ENCODE measurements at regions not wholly inside any gene's neighbourhood (a gene's known extent, or its start where the extent isn't known, plus 50 kb on each side); places are given as distances from the start of the nearest gene placed in this dataset.

DNA sequence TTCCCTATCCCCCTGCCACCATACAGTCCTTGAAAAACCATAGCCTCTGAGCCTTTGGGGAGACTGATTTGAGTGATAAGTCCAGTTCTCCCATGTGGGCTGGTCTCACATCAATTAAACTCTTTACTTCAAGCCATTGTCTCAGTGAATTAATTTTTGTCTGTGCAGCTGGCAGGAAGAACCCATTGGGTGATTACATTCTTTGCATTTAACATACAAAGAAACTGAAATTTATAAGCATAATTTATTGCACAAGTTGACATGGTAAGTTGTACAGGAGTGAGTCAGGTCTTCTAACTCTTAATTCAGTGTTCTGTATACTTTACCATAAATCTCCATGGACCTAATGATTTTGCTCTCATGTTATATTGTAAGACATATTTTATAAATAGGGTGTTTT lies 1613.0 kb upstream of the LRRTM3 start:
- Mint-ChIP-seq H3K9me3 (peaks cover 2% of the 10 kb centered on the region), H3K36me3 (ENCODE audit: low read depth) (no peaks in the 10 kb centered on the region), H3K4me3 (no peak overlapping the region), H3K4me1 (no peaks in the 10 kb centered on the region), H3K27ac (no peak overlapping the region), H3K27me3 (no peaks in the 10 kb centered on the region)
- DNase-seq: no peak
- CTCF ChIA-PET: no interaction called here
- POLR2A ChIA-PET: no interaction called here

DNA sequence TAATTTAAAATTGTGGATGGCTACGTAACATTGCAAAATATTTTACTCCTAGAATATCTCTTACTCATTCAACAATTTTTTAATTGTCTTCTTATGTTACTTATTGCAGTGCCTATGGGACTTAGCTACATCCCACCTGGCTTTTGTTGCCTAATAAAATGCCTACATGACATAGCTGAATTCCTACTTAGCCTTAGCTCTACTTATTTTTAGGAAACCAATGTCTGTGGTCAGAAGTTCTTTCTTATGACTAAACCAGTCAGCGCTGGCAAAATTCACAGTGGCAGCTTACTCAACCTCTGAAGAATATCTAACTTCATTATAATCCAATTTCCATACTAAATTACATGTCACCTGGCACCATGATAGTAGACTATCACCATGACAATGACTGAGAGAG lies 1612.4 kb upstream of the LRRTM3 start:
- Mint-ChIP-seq H3K9me3 (peaks cover 2% of the 10 kb centered on the region), H3K27ac (no peak overlapping the region), H3K36me3 (ENCODE audit: low read depth) (no peaks in the 10 kb centered on the region), H3K4me3 (no peak overlapping the region), H3K27me3 (no peaks in the 10 kb centered on the region), H3K4me1 (no peaks in the 10 kb centered on the region)
- CTCF ChIA-PET: no interaction called here
- DNase-seq: no peak
- POLR2A ChIA-PET: no interaction called here

- Mint-ChIP-seq H3K9me3 (no peaks in the 10 kb centered on the region), H3K36me3 (ENCODE audit: low read depth) (no peaks in the 10 kb centered on the region), H3K4me3 (no peak overlapping the region), H3K27ac (no peak overlapping the region), H3K27me3 (no peaks in the 10 kb centered on the region), H3K4me1 (no peaks in the 10 kb centered on the region)
- no peak for DNase-seq
- ChIA-PET POLR2A (no interaction called here), CTCF (no interaction called here)
These were observed 1611.6 kb upstream of the LRRTM3 start for GRCh38 chr10:65314253-65314652.

DNA sequence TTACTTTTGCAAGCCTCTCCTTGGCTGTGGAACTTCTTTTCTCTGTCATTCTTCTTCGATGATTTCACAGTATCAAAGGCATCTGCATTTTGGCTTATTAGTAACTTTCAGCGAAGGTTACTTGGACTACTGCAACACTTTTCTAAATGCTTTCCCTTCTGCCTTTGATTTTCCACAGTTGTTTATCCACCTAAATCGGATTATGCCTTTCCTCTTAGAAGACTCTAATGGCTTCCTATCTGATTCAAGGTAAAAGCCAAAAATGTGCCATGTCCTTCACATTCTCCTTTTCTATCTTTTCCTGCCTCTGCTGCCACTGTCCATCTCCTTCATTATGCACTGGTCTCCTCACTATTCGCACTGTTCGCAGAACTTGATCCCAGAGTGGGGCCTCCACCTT lies 1606.3 kb upstream of the LRRTM3 start:
- Mint-ChIP-seq H3K27me3 (no peaks in the 10 kb centered on the region), H3K27ac (no peak overlapping the region), H3K36me3 (ENCODE audit: low read depth) (no peaks in the 10 kb centered on the region), H3K4me3 (no peak overlapping the region), H3K4me1 (no peaks in the 10 kb centered on the region), H3K9me3 (peaks cover 2% of the 10 kb centered on the region)
- CTCF ChIA-PET: no interaction called here
- POLR2A ChIA-PET: no interaction called here
- DNase-seq: no peak

DNA sequence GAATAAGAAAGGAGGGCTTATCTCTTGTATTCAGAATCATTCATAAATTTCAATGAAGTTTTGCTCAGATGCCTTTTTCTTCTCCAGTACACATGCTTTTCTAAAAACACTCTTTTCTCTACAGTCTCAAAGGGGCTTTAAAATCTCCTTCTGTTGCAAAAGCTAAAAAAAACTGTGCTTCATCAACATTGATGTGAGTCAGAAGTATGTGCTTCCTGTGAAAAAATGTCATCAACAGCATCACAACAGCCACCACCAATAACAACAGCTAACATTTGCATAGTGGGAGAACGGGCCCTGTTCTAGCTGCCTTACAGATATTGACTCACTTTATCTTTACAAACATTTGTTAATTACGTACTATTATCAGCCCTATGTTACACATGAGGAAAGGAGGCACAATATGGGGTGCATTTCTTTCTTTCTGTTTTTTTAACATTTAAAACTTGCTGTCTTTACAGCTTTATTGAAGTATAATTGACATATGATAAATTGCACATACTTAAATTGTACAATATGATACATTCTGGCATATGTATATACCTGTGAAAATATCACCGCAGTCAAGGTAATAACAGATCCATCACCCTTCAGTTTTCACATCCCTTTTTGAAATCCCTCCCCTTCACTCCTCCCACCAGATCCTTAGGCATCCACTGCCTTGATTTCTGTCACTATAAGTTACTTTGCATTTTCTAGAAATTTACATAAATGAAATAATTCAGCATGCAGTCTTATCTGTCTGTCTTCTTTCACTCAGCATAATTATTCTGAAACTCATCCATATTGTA lies 1605.4 kb upstream of the LRRTM3 start:
- no peak for DNase-seq
- no peaks in the 10 kb centered on the region for H3K36me3 Mint-ChIP-seq (ENCODE audit: low read depth)
- H3K9me3 Mint-ChIP-seq: peaks cover 2% of the 10 kb centered on the region
- POLR2A ChIA-PET: no interaction called here
- H3K27ac Mint-ChIP-seq: no peak overlapping the region
- CTCF ChIA-PET: no interaction called here
- no peaks in the 10 kb centered on the region for H3K27me3 Mint-ChIP-seq
- H3K4me3 Mint-ChIP-seq: no peak overlapping the region
- H3K4me1 Mint-ChIP-seq: no peaks in the 10 kb centered on the region

DNA sequence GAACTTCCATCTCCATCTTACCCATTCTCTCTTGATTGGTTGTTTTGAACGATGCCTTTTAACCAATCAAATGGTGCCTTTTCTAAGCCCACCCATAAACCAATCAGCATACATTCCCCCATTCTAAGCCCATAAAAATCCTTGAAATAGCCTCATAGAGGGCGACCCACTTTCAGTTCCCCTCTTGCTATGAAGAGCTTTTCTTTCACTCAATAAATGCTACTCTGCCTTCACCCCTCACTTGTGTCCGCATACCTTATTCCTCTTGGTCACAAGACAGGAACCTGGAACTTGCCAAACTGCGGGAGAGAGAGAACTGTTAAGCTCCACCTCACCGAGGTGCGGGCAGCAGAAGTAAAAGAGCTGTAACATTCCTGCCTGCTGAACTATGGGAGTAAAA lies 1602.0 kb upstream of the LRRTM3 start:
- no peaks in the 10 kb centered on the region for H3K4me1 Mint-ChIP-seq
- DNase-seq: no peak
- H3K36me3 Mint-ChIP-seq (ENCODE audit: low read depth): no peaks in the 10 kb centered on the region
- H3K4me3 Mint-ChIP-seq: no peak overlapping the region
- no peak overlapping the region for H3K27ac Mint-ChIP-seq
- H3K9me3 Mint-ChIP-seq: peaks cover 2% of the 10 kb centered on the region
- CTCF ChIA-PET: no interaction called here
- POLR2A ChIA-PET: no interaction called here
- no peaks in the 10 kb centered on the region for H3K27me3 Mint-ChIP-seq

GRCh38 chr10:65325913-65326312 lies 1599.9 kb upstream of the LRRTM3 start:
- no peaks in the 10 kb centered on the region for H3K27me3 Mint-ChIP-seq
- H3K9me3 Mint-ChIP-seq: no peaks in the 10 kb centered on the region
- ChIA-PET CTCF (no interaction called here), POLR2A (no interaction called here)
- no peak for DNase-seq
- H3K4me1 Mint-ChIP-seq: no peaks in the 10 kb centered on the region
- no peak overlapping the region for H3K4me3 Mint-ChIP-seq
- H3K36me3 Mint-ChIP-seq (ENCODE audit: low read depth): no peaks in the 10 kb centered on the region
- no peak overlapping the region for H3K27ac Mint-ChIP-seq

- Mint-ChIP-seq H3K9me3 (no peaks in the 10 kb centered on the region), H3K4me3 (no peak overlapping the region), H3K4me1 (no peaks in the 10 kb centered on the region), H3K36me3 (ENCODE audit: low read depth) (no peaks in the 10 kb centered on the region), H3K27me3 (no peaks in the 10 kb centered on the region), H3K27ac (no peak overlapping the region)
- ChIA-PET POLR2A (no interaction called here), CTCF (no interaction called here)
- no peak for DNase-seq
These were observed 1597.3 kb upstream of the LRRTM3 start for GRCh38 chr10:65328486-65328885.

DNA sequence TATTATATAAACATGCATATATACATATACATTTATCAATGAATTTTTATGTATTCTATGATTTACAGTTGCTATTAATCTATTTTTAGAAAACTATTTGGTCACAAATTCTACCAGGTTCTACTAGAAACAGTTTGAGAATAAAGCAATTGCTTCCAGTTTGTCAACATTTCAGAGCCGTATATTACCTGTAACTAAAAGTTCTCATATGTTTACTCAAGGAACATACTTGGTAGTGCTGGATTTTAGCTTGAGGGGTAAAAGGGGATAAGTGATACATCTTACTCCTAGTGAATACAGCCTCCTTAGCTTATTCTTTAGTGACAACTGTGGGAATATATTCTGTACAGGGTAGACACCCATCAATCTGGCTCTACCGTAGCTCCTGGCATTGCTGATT lies 1590.5 kb upstream of the LRRTM3 start:
- no peaks in the 10 kb centered on the region for H3K36me3 Mint-ChIP-seq (ENCODE audit: low read depth)
- no peak overlapping the region for H3K27ac Mint-ChIP-seq
- CTCF ChIA-PET: no interaction called here
- DNase-seq: no peak
- POLR2A ChIA-PET: no interaction called here
- H3K4me1 Mint-ChIP-seq: no peaks in the 10 kb centered on the region
- no peaks in the 10 kb centered on the region for H3K9me3 Mint-ChIP-seq
- no peak overlapping the region for H3K4me3 Mint-ChIP-seq
- H3K27me3 Mint-ChIP-seq: no peaks in the 10 kb centered on the region

DNA sequence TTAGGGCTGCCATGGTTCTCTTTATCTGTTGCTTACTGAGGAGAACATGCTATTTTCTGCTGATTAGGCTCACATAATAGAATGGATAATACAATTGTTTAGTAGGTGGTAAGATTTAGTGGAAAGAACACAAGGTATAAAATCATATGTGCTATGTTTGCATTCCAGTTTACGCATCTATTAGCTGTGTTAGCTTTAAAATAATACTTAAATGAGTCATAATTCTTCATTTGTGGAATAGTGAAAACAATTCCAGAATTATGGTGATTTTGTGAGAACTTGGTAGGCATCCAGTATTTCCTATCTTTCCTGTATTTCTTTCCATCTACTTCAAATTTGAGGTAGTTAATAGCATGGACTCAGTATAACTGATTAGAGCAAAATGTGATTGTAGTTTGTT lies 1585.5 kb upstream of the LRRTM3 start:
- H3K27ac Mint-ChIP-seq: no peak overlapping the region
- H3K27me3 Mint-ChIP-seq: no peaks in the 10 kb centered on the region
- no peaks in the 10 kb centered on the region for H3K4me1 Mint-ChIP-seq
- no peaks in the 10 kb centered on the region for H3K36me3 Mint-ChIP-seq (ENCODE audit: low read depth)
- no peak overlapping the region for H3K4me3 Mint-ChIP-seq
- H3K9me3 Mint-ChIP-seq: peaks cover 3% of the 10 kb centered on the region
- no peak for DNase-seq
- CTCF ChIA-PET: no interaction called here
- POLR2A ChIA-PET: no interaction called here

DNA sequence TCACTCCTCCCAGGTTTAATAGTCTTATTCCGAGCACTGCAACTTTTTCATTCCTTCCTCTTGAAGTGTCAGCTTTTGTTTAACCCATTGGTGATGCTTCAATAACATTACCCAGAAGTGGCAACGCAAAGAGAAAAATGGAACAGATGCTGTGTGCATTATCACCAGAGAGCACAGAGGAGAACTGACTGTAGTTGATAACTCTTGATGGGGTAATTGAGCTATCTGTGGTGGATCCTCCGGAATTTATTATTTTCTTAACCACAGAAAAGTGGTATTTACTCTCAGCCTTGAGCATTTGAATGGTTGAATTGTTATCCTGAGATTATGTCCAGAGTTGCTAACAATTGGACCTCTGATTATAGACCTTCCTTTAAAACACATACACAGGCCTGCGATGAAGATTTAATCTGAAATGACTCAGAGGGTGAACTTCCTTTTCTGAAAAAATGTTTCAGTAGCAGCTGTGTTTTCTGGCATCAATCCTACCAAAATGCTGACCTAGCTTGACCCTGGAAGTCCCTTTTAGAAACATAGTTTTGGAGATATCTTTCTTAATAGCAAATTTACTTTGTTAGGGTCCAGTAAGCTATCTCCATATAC lies 1584.4 kb upstream of the LRRTM3 start:
- no peak overlapping the region for H3K27ac Mint-ChIP-seq
- no peaks in the 10 kb centered on the region for H3K36me3 Mint-ChIP-seq (ENCODE audit: low read depth)
- H3K4me1 Mint-ChIP-seq: no peaks in the 10 kb centered on the region
- no peak overlapping the region for H3K4me3 Mint-ChIP-seq
- H3K27me3 Mint-ChIP-seq: no peaks in the 10 kb centered on the region
- ChIA-PET CTCF (no interaction called here), POLR2A (no interaction called here)
- peaks cover 3% of the 10 kb centered on the region for H3K9me3 Mint-ChIP-seq
- DNase-seq: no peak

GRCh38 chr10:65342245-65342644 lies 1583.6 kb upstream of the LRRTM3 start:
- ChIA-PET CTCF (no interaction called here), POLR2A (no interaction called here)
- Mint-ChIP-seq H3K27me3 (no peaks in the 10 kb centered on the region), H3K9me3 (peaks cover 3% of the 10 kb centered on the region), H3K4me1 (no peaks in the 10 kb centered on the region), H3K27ac (no peak overlapping the region), H3K36me3 (ENCODE audit: low read depth) (no peaks in the 10 kb centered on the region), H3K4me3 (no peak overlapping the region)
- DNase-seq: no peak

DNA sequence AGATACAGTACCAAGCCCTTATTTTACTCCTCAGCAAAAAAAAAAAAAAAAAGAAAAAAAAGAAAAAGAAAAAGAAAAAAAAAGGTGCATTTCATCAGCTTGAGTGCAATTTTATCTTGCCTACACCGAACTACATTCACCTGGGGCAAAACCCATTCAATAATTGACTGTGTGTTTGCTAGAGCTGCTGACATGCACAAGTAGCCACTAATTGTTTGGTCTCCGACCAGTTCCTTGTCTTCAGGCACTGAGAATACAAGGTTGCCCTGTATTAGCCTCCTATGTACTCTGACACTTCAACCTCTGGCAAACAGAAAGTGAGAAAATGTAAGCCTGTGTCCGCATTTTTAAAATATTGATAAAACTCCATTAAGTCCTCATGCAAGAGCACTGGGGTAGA lies 1579.4 kb upstream of the LRRTM3 start:
- Mint-ChIP-seq H3K4me1 (no peaks in the 10 kb centered on the region), H3K27ac (no peak overlapping the region), H3K9me3 (peaks cover 5% of the 10 kb centered on the region), H3K36me3 (ENCODE audit: low read depth) (no peaks in the 10 kb centered on the region), H3K27me3 (no peaks in the 10 kb centered on the region), H3K4me3 (no peak overlapping the region)
- CTCF ChIA-PET: no interaction called here
- no peak for DNase-seq
- POLR2A ChIA-PET: no interaction called here

DNA sequence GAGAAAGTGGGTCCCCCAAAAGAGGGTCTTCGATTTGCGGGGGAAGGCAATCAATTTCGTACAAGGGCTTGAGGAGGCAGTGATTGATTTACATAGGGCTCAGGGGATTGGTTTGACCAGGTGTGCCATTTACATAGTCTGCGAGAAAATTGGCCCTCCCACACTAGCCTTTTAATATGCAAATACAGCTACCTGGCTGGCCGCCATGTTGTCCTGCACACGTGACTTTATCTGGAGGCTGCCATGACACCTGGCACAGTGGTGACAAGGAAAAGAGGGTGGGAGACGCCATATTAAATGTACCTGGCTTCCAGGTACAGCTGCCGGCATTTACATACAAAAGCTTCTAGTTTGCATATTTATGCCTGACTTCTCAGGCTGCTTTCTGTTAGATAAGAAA lies 1577.2 kb upstream of the LRRTM3 start:
- Mint-ChIP-seq H3K4me3 (no peak overlapping the region), H3K4me1 (no peaks in the 10 kb centered on the region), H3K27ac (no peak overlapping the region), H3K9me3 (peaks cover 5% of the 10 kb centered on the region), H3K27me3 (no peaks in the 10 kb centered on the region), H3K36me3 (ENCODE audit: low read depth) (no peaks in the 10 kb centered on the region)
- ChIA-PET POLR2A (no interaction called here), CTCF (no interaction called here)
- no peak for DNase-seq

Data from activated CD4-positive, alpha-beta memory T cell treated with anti-CD3 and anti-CD28 coated beads, Interleukin-2, amount 10 ng/mL, durations not matched to agents 7 days and 5 days (primary cell).